OCI-LY1 (cell line): ENCODE measurements at regions not wholly inside any gene's neighbourhood (a gene's known extent, or its start where the extent isn't known, plus 50 kb on each side); places are given as distances from the start of the nearest gene placed in this dataset.

ENCODE experiments used
- H2AFZ ChIP-seq: fragments of 200-600 bp; sonication (generic), shearing (Covaris generic); 2 replicates; pipeline ENCODE4 v1.6.0; 2014; ENCODE audit warnings: antibody characterized with exemption, mild to moderate bottlenecking, low read length
- H3F3A ChIP-seq: fragments of 200-600 bp; sonication (generic), shearing (Covaris generic); 2 replicates; pipeline ENCODE4 v1.6.0; 2014; ENCODE audit warnings: mild to moderate bottlenecking, antibody characterized with exemption, low read length, moderate library complexity; ENCODE audit not compliant: insufficient read depth
- H3K27ac ChIP-seq: fragments of 200-600 bp; sonication (generic); 2 replicates; pipeline ENCODE4 v1.5.1; 2014; ENCODE audit warnings: low read length, mixed run types, mild to moderate bottlenecking, low read depth; ENCODE audit not compliant: poor library complexity, severe bottlenecking
- H3K27me3 ChIP-seq: fragments of 200-600 bp; sonication (generic); 2 replicates; pipeline ENCODE4 v1.6.0; 2014; ENCODE audit warnings: antibody characterized with exemption, mild to moderate bottlenecking, low read length, moderate library complexity; ENCODE audit not compliant: insufficient read depth
- H3K36me3 ChIP-seq: fragments of 200-600 bp; sonication (generic); 2 replicates; pipeline ENCODE4 v1.6.1; 2014; ENCODE audit warnings: mild to moderate bottlenecking, antibody characterized with exemption, low read length, moderate library complexity, mixed read lengths; ENCODE audit not compliant: insufficient read depth
- H3K4me1 ChIP-seq: fragments of 200-600 bp; sonication (generic); 2 replicates; pipeline ENCODE4 v1.5.1; 2014; ENCODE audit warnings: mild to moderate bottlenecking, low read length, moderate library complexity; ENCODE audit not compliant: insufficient read depth, severe bottlenecking
- H3K4me2 ChIP-seq: fragments of 200-600 bp; sonication (generic), shearing (Covaris generic); 2 replicates; pipeline ENCODE4 v1.6.1; 2014; ENCODE audit warnings: low read length
- H3K4me3 ChIP-seq: fragments of 200-600 bp; sonication (generic); 2 replicates; pipeline ENCODE4 v1.5.1; 2014; ENCODE audit warnings: low read length, low read depth, mild to moderate bottlenecking, mixed read lengths; ENCODE audit not compliant: poor library complexity, severe bottlenecking
- H3K79me2 ChIP-seq: fragments of 200-600 bp; shearing (Covaris generic); 2 replicates; pipeline ENCODE4 v1.6.1; 2016; ENCODE audit warnings: mixed run types, low read length, mixed read lengths; ENCODE audit not compliant: insufficient read depth
- H3K9ac ChIP-seq: fragments of 200-600 bp; sonication (generic), shearing (Covaris generic); 2 replicates; pipeline ENCODE4 v1.6.1; 2014; ENCODE audit warnings: mild to moderate bottlenecking, low read length, mixed read lengths
- H3K9me2 ChIP-seq: fragments of 200-600 bp; sonication (generic), shearing (Covaris generic); 2 replicates; pipeline ENCODE4 v1.6.1; 2014; ENCODE audit warnings: low read depth, mild to moderate bottlenecking, low read length, mixed read lengths
- H3K9me3 ChIP-seq: fragments of 200-600 bp; shearing (Covaris generic); 2 replicates; pipeline ENCODE4 v1.6.1; 2014; ENCODE audit warnings: low read length, mixed read lengths
- H4K20me1 ChIP-seq: fragments of 200-600 bp; sonication (generic), shearing (Covaris generic); 2 replicates; pipeline ENCODE4 v1.6.0; 2016; ENCODE audit warnings: mild to moderate bottlenecking, low read length; ENCODE audit not compliant: insufficient read depth
- EZH2 ChIP-seq: fragments of 200-600 bp; sonication (generic), shearing (Covaris generic); IDR thresholded peaks from 2 replicates; pipeline ENCODE4 v1.8.0; 2017; ENCODE audit warnings: borderline replicate concordance, mixed run types, mild to moderate bottlenecking, antibody characterized with exemption, low read length, moderate library complexity, mixed read lengths
- TF ChIP-seq, protein P1 (sequence below): fragments of 200-600 bp; sonication (generic), shearing (Covaris generic); IDR thresholded peaks from 2 replicates; pipeline ENCODE4 v1.5.1; 2017; ENCODE audit warnings: mild to moderate bottlenecking, antibody characterized with exemption, low read length, moderate library complexity, mixed read lengths

DNA sequence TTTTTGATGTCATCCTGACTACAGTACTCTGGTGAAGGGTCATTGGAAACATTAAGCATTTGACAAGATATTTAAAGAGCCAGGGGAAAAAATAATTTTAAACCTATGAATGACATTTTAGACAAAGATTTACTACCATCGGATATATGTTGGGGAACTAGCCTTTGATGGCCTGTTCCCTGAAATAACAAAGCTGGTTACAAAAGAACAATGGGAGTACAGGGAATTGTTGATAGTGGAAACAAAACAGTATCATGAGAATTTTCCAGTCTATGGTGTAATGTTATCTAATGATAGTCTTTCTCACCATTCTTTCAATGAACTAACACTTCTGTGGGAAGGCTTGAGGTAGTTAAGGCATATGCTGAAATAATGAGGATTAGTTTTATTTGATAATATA lies 125.9 kb upstream of the KLHL4 start:
- no peaks in the 10 kb centered on the region for H3K36me3 ChIP-seq
- TF ChIP-seq, protein P1, sequence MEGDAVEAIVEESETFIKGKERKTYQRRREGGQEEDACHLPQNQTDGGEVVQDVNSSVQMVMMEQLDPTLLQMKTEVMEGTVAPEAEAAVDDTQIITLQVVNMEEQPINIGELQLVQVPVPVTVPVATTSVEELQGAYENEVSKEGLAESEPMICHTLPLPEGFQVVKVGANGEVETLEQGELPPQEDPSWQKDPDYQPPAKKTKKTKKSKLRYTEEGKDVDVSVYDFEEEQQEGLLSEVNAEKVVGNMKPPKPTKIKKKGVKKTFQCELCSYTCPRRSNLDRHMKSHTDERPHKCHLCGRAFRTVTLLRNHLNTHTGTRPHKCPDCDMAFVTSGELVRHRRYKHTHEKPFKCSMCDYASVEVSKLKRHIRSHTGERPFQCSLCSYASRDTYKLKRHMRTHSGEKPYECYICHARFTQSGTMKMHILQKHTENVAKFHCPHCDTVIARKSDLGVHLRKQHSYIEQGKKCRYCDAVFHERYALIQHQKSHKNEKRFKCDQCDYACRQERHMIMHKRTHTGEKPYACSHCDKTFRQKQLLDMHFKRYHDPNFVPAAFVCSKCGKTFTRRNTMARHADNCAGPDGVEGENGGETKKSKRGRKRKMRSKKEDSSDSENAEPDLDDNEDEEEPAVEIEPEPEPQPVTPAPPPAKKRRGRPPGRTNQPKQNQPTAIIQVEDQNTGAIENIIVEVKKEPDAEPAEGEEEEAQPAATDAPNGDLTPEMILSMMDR = no peak
- no peak for TF ChIP-seq EZH2
- no peak overlapping the region for H3K9ac ChIP-seq
- H3K27me3 ChIP-seq = no peaks in the 10 kb centered on the region
- H2AFZ ChIP-seq = no peak overlapping the region
- no peaks in the 10 kb centered on the region for H3F3A ChIP-seq
- no peak overlapping the region for H3K4me2 ChIP-seq
- H3K4me1 ChIP-seq = no peaks in the 10 kb centered on the region
- H3K9me3 ChIP-seq = no peaks in the 10 kb centered on the region
- no peak overlapping the region for H3K4me3 ChIP-seq
- H3K27ac ChIP-seq = no peak overlapping the region
- no peaks in the 10 kb centered on the region for H4K20me1 ChIP-seq
- no peaks in the 10 kb centered on the region for H3K9me2 ChIP-seq
- H3K79me2 ChIP-seq = no peaks in the 10 kb centered on the region

DNA sequence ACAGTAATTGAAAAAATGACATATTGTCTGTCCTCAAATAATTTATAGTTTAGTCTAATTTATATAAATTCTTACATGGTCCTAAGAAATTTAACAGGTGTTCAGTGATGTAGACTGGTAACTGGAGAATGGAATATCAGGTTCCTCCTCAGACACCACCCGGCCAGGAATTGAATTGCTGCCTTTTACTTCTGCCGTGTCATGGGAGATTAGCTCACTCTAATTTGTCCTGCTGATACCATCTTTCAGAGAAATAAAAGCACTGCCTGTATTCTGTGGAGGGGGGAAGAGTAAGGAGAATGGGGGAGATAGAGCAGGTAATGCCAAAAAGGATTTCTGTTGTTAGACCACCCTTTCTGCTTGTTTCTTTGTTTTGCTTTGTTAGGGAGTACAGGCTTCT lies 125.2 kb upstream of the KLHL4 start:
- Histone ChIP-seq H3K9me3 (no peaks in the 10 kb centered on the region), H4K20me1 (no peaks in the 10 kb centered on the region), H3F3A (no peaks in the 10 kb centered on the region), H3K4me2 (no peak overlapping the region), H3K27me3 (no peaks in the 10 kb centered on the region), H3K36me3 (no peaks in the 10 kb centered on the region), H3K79me2 (no peaks in the 10 kb centered on the region), H3K4me3 (no peak overlapping the region), H2AFZ (no peak overlapping the region), H3K4me1 (no peaks in the 10 kb centered on the region), H3K9ac (no peak overlapping the region), H3K27ac (no peak overlapping the region), H3K9me2 (no peaks in the 10 kb centered on the region)
- no peak for TF ChIP-seq EZH2
- TF ChIP-seq, protein P1 = no peak

DNA sequence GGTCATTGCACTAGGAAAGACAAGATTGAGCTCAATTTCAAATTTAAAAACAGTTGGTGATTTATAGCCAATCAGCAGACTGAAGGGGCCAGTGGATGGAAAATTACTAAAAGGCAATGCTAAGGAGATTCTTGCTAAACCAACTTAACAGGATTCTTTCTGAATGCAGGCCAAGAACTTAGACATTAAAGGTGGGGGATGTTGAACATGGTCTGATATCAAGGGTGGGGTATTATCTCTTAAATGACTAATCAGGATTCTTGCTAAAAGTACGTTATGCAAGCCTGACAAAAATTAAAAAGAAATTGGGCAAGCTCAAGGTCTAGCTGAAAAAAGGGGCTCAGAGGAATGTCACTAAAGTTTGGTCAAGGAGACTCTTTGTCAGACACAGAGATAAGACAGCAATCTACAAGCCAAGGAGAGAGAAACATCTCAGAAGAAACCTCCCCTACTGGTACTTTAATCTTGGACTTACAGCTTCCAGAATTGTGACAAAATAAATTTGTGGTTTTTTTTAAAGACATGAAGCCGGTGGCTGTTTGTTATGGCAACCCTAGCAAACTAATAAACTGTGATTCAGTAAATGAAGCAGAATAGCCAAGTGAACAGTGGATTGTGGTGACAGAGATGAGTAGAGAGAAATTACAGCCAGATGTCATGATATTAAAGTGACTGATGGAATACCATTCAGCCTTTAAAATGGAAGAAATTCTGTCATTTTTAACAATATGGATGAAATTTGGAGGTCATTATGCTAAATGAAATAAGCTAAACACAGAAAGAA lies 120.3 kb upstream of the KLHL4 start:
- Histone ChIP-seq H3F3A (no peaks in the 10 kb centered on the region), H3K36me3 (no peaks in the 10 kb centered on the region), H3K9ac (no peak overlapping the region), H3K27ac (no peak overlapping the region), H3K9me2 (no peaks in the 10 kb centered on the region), H3K79me2 (no peaks in the 10 kb centered on the region), H3K9me3 (no peaks in the 10 kb centered on the region), H3K4me2 (no peak overlapping the region), H3K27me3 (no peaks in the 10 kb centered on the region), H3K4me3 (no peak overlapping the region), H3K4me1 (no peaks in the 10 kb centered on the region), H2AFZ (no peak overlapping the region), H4K20me1 (no peaks in the 10 kb centered on the region)
- no peak for TF ChIP-seq EZH2
- TF ChIP-seq, protein P1 = no peak
